HEK293 (cell line): ENCODE measurements at regions not wholly inside any gene's neighbourhood (a gene's known extent, or its start where the extent isn't known, plus 50 kb on each side); places are given as distances from the start of the nearest gene placed in this dataset.

ENCODE experiments used
- CTCF ChIA-PET: fragments of 350-600 bp; formaldehyde crosslinking; extraction: SDS; loops from one replicate; lab custom pipeline; 2021; ENCODE audit warnings: antibody characterized with exemption; lab: Yijun Ruan, JAX
- POLR2A ChIA-PET: fragments of 300-600 bp; formaldehyde crosslinking; extraction: SDS; loops from one replicate; lab custom pipeline; 2020; ENCODE audit warnings: antibody characterized with exemption, inconsistent platforms; lab: Yijun Ruan, JAX
- H3K27ac ChIP-seq: fragments of 200-500 bp; sonication (Bioruptor generic); 2 replicates; pipeline ENCODE4 v1.5.1; 2014; ENCODE audit warnings: low read depth, low read length, control low read depth, inconsistent platforms; ENCODE audit errors: extremely low read depth
- H3K36me3 ChIP-seq, 2 experiments: fragments of 200-500 bp in 1 of 2; sonication (Bioruptor generic) in 1 of 2; 1 replicate in 1 of 2; 2 replicates in 1 of 2; pipeline ENCODE4 v1.5.1; 2014 to 2017; ENCODE audit warnings: inconsistent platforms in 2 of 2, low read length in 2 of 2; ENCODE audit not compliant: control insufficient read depth in 2 of 2, insufficient read depth in 1 of 2
- H3K4me1 ChIP-seq: fragments of 200-500 bp; sonication (Bioruptor generic); 2 replicates; pipeline ENCODE4 v1.5.1; 2014; ENCODE audit warnings: mild to moderate bottlenecking, low read length, inconsistent platforms; ENCODE audit not compliant: control insufficient read depth, insufficient read depth
- H3K4me3 ChIP-seq: 2 replicates; pipeline ENCODE4 v1.5.1; 2011; ENCODE audit warnings: low read depth, mild to moderate bottlenecking, control low read depth, low read length, moderate library complexity
- H3K9me3 ChIP-seq: fragments of 200-500 bp; sonication (Bioruptor generic); 2 replicates; pipeline ENCODE4 v1.5.1; 2014; ENCODE audit warnings: low read depth, low read length, inconsistent platforms; ENCODE audit not compliant: control insufficient read depth, insufficient read depth
- CTCF ChIP-seq: fragments of 450-650 bp; formaldehyde crosslinking; IDR thresholded peaks from 2 replicates; pipeline ENCODE4 v1.5.1; 2016; ENCODE audit warnings: missing biosample characterization, missing genetic modification characterization
- HOXC10 ChIP-seq: sonication (generic); formaldehyde crosslinking; IDR thresholded peaks from 2 replicates; pipeline ENCODE4 v1.8.1; 2023; ENCODE audit warnings: mild to moderate bottlenecking, missing genetic modification reagents
- KLF1 ChIP-seq: fragments of 450-650 bp; formaldehyde crosslinking; IDR thresholded peaks from 2 replicates; pipeline ENCODE4 v1.5.1; 2016; ENCODE audit warnings: missing biosample characterization, missing genetic modification characterization
- TCF7L2 ChIP-seq: IDR thresholded peaks from 2 replicates; pipeline ENCODE4 v1.6.1; 2011; ENCODE audit warnings: low read depth, mild to moderate bottlenecking, inconsistent platforms, low read length, moderate library complexity, borderline replicate concordance
- ZBTB44 ChIP-seq: fragments of 450-650 bp; IDR thresholded peaks from 2 replicates; pipeline ENCODE4 v1.5.1; 2018; ENCODE audit warnings: missing biosample characterization, mild to moderate bottlenecking, missing genetic modification characterization
- ZFP69B ChIP-seq: fragments of 450-650 bp; formaldehyde crosslinking; IDR thresholded peaks from 2 replicates; pipeline ENCODE4 v1.5.1; 2016; ENCODE audit warnings: missing biosample characterization, missing genetic modification characterization
- ZNF133 ChIP-seq: fragments of 450-650 bp; formaldehyde crosslinking; IDR thresholded peaks from 2 replicates; pipeline ENCODE4 v1.5.1; 2016; ENCODE audit warnings: missing biosample characterization, missing genetic modification characterization
- ZNF394 ChIP-seq: fragments of 450-650 bp; formaldehyde crosslinking; IDR thresholded peaks from 2 replicates; pipeline ENCODE4 v1.5.1; 2016; ENCODE audit warnings: missing biosample characterization, missing genetic modification characterization, mild to moderate bottlenecking, moderate library complexity, borderline replicate concordance
- ZNF473 ChIP-seq: fragments of 450-650 bp; formaldehyde crosslinking; IDR thresholded peaks from 2 replicates; pipeline ENCODE4 v1.5.1; 2017; ENCODE audit warnings: missing biosample characterization, missing genetic modification characterization
- ZNF48 ChIP-seq: fragments of 450-650 bp; formaldehyde crosslinking; IDR thresholded peaks from 2 replicates; pipeline ENCODE4 v1.5.1; 2016; ENCODE audit warnings: missing biosample characterization, missing genetic modification characterization
- ZNF518A ChIP-seq: fragments of 450-650 bp; formaldehyde crosslinking; conservative IDR thresholded peaks from 2 replicates; pipeline ENCODE4 v1.5.1; 2016; ENCODE audit warnings: low read depth, missing biosample characterization, missing genetic modification characterization
- ZNF558 ChIP-seq: fragments of 450-650 bp; formaldehyde crosslinking; IDR thresholded peaks from 2 replicates; pipeline ENCODE4 v1.5.1; 2016; ENCODE audit warnings: missing biosample characterization, missing genetic modification characterization
- ZNF561 ChIP-seq: fragments of 450-650 bp; IDR thresholded peaks from 2 replicates; pipeline ENCODE4 v1.5.1; 2018; ENCODE audit warnings: missing biosample characterization, missing genetic modification characterization, borderline replicate concordance
- ZNF596 ChIP-seq: fragments of 450-650 bp; IDR thresholded peaks from 2 replicates; pipeline ENCODE4 v1.5.0; 2018; ENCODE audit warnings: missing biosample characterization, mild to moderate bottlenecking, missing genetic modification characterization, moderate library complexity
- ZSCAN23 ChIP-seq: fragments of 450-650 bp; formaldehyde crosslinking; IDR thresholded peaks from 2 replicates; pipeline ENCODE4 v1.5.1; 2016; ENCODE audit warnings: missing biosample characterization, missing genetic modification characterization

GRCh38 chr1:157937744-157938143, 55.7 kb upstream of the KIRREL1 start:
- Histone ChIP-seq H3K4me3 (no peak overlapping the region), H3K27ac (no peak overlapping the region), H3K36me3 (no peaks in the 10 kb centered on the region)

More at GRCh38 chr1:157937744-157938143, 55.7 kb upstream of the KIRREL1 start:
- CTCF ChIA-PET: interaction anchor here (1.8 to 2.0 kb wide), 2 partner anchors 11 to 24 kb away, joined by 4 to 8 read pairs; no protein-coding TSS in a partner anchor
- POLR2A ChIA-PET: no interaction called here
- TF ChIP-seq ZNF48 (tag by site-specific recombination): no peak
- no peak for TF ChIP-seq ZNF596 (tag by site-specific recombination)
- no peak for TF ChIP-seq ZNF518A (tag by site-specific recombination)
- no peak for TF ChIP-seq ZNF473 (tag by site-specific recombination)
- no peak for TF ChIP-seq TCF7L2
- TF ChIP-seq ZNF133 (tag by site-specific recombination): no peak
- no peak for TF ChIP-seq ZNF561 (tag by site-specific recombination)
- TF ChIP-seq ZSCAN23 (tag by site-specific recombination): no peak
- no peak for TF ChIP-seq ZNF558 (tag by site-specific recombination)
- no peak for TF ChIP-seq ZFP69B (tag by site-specific recombination)
- no peak for TF ChIP-seq ZNF394
- TF ChIP-seq HOXC10 (CRISPR knock-in tag): no peak
- TF ChIP-seq CTCF: no peak
- TF ChIP-seq KLF1 (tag by site-specific recombination): no peak
- TF ChIP-seq ZBTB44 (tag by site-specific recombination): no peak
- TF ChIP-seq, all 188 proteins: peak for 0
- Histone ChIP-seq H3K4me1 (no peaks in the 10 kb centered on the region), H3K9me3 (no peaks in the 10 kb centered on the region)
